ENCODE measurements at regions not wholly inside any gene's neighbourhood (a gene's known extent, or its start where the extent isn't known, plus 50 kb on each side); places are given as distances from the start of the nearest gene placed in this dataset.
"Not testable (repeated sequence)": the region's sequence is repeated elsewhere in the genome, so short reads cannot be mapped to it uniquely, and the experiment has no call there.

GRCh38 chr1:82790556-82790955, 989.8 kb downstream of the ADGRL2 start:
- no peak for DNase-seq

GRCh38 chr1:82788660-82789059, 987.9 kb downstream of the ADGRL2 start:
- no peak for DNase-seq

- DNase-seq: no peak
Measured at GRCh38 chr1:82788038-82788437, 987.3 kb downstream of the ADGRL2 start.

GRCh38 chr1:82786883-82787282, 986.1 kb downstream of the ADGRL2 start:
- no peak for DNase-seq

- DNase-seq: no peak
Measured at GRCh38 chr1:82785268-82785790, 984.6 kb downstream of the ADGRL2 start.

- DNase-seq: no peak
Measured at GRCh38 chr1:82783044-82783443, 982.3 kb downstream of the ADGRL2 start.

- DNase-seq: no peak
Measured at GRCh38 chr1:82782599-82782998, 981.9 kb downstream of the ADGRL2 start.

- no peak for DNase-seq
Measured at GRCh38 chr1:82778612-82779011, 977.9 kb downstream of the ADGRL2 start.

GRCh38 chr1:82777240-82777639, 976.5 kb downstream of the ADGRL2 start:
- DNase-seq: no peak

- not testable (repeated sequence) for DNase-seq
Measured at GRCh38 chr1:82776730-82777129, 976.0 kb downstream of the ADGRL2 start.

- peak; percentile 70 for DNase-seq
Measured at GRCh38 chr1:82775406-82776000, 974.8 kb downstream of the ADGRL2 start.

- no peak for DNase-seq
Measured at GRCh38 chr1:82762829-82763532, 962.2 kb downstream of the ADGRL2 start.

- DNase-seq: no peak
Measured at GRCh38 chr1:82759035-82759434, 958.3 kb downstream of the ADGRL2 start.

GRCh38 chr1:82755671-82756070, 954.9 kb downstream of the ADGRL2 start:
- no peak for DNase-seq

GRCh38 chr1:82755191-82755590, 954.5 kb downstream of the ADGRL2 start:
- DNase-seq: no peak

GRCh38 chr1:82752046-82752445, 951.3 kb downstream of the ADGRL2 start:
- DNase-seq: no peak

GRCh38 chr1:82733645-82734044, 932.9 kb downstream of the ADGRL2 start:
- DNase-seq: no peak

- no peak for DNase-seq
Measured at GRCh38 chr1:82731216-82731615, 930.5 kb downstream of the ADGRL2 start.

- DNase-seq: no peak
Measured at GRCh38 chr1:82728206-82728605, 927.5 kb downstream of the ADGRL2 start.

- no peak for DNase-seq
Measured at GRCh38 chr1:82724246-82724645, 923.5 kb downstream of the ADGRL2 start.

GRCh38 chr1:82722608-82723007, 921.9 kb downstream of the ADGRL2 start:
- DNase-seq: no peak

GRCh38 chr1:82721702-82722101, 921.0 kb downstream of the ADGRL2 start:
- no peak for DNase-seq

- DNase-seq: no peak
Measured at GRCh38 chr1:82718719-82719419, 918.1 kb downstream of the ADGRL2 start.

- DNase-seq: no peak
Measured at GRCh38 chr1:82710091-82710490, 909.4 kb downstream of the ADGRL2 start.
